HL-60 (cell line): ENCODE measurements at regions not wholly inside any gene's neighbourhood (a gene's known extent, or its start where the extent isn't known, plus 50 kb on each side); places are given as distances from the start of the nearest gene placed in this dataset.

Source experiments
- DNase-seq, 2 experiments: peaks; one replicate each; pipeline ENCODE4 v3.0.0-alpha.2; 2010 to 2020; ENCODE audit warnings: low read depth in 1 of 2, low spot score in 1 of 2
- H3K27ac ChIP-seq: fragments of 250-450 bp; sonication (Bioruptor Pico); replicated peaks from 2 replicates; pipeline ENCODE4 v1.5.1; 2020; ENCODE audit warnings: mild to moderate bottlenecking, moderate library complexity
- H3K27me3 ChIP-seq: fragments of 250-450 bp; sonication (Bioruptor Pico); 2 replicates; pipeline ENCODE4 v1.5.1; 2021; ENCODE audit warnings: mild to moderate bottlenecking, moderate library complexity; ENCODE audit not compliant: insufficient read depth, poor library complexity, severe bottlenecking
- H3K4me3 ChIP-seq: replicated peaks from 2 replicates; pipeline ENCODE4 v1.5.1; 2011; ENCODE audit warnings: mild to moderate bottlenecking, control low read depth, low read length; ENCODE audit not compliant: insufficient read depth
- GABPA ChIP-seq: IDR thresholded peaks from 2 replicates; pipeline ENCODE4 v1.6.1; 2012; ENCODE audit warnings: low read depth
- POLR2AphosphoS5 ChIP-seq: IDR thresholded peaks from 2 replicates; pipeline ENCODE4 v1.6.1; 2012; ENCODE audit warnings: low read depth
- SPI1 ChIP-seq: IDR thresholded peaks from 2 replicates; pipeline ENCODE4 v1.6.1; 2012; ENCODE audit warnings: low read depth, mild to moderate bottlenecking, borderline replicate concordance
- TF ChIP-seq, protein P1 (sequence below): IDR thresholded peaks from one replicate; pipeline ENCODE4 v1.5.1; 2011; ENCODE audit warnings: low read length, control low read depth, inconsistent platforms; ENCODE audit not compliant: insufficient read depth
- TF ChIP-seq, protein P2 (sequence below): IDR thresholded peaks from 2 replicates; pipeline ENCODE4 v1.6.1; 2012; ENCODE audit warnings: low read depth; ENCODE audit not compliant: insufficient replicate concordance

DNA sequence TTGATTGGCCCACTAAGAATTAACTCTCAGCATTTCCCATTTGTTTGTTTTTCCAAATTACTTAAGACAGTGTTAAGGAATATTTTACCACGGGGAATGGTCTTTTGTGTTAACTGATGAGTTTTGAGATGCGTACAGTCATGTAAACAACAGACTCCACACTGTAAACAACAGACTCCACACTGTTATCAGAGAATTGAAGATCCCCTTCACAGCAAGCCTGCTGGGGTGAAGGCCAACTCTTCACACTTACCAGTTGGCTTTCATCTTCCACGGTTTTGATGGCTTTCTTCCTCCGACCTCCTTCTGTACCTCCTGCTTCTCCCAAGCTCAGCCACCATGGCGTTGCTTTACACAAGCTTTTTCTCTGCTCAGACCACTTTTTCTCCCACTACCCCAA is 166.8 kb downstream of the TMEM200C start:
- Histone ChIP-seq H3K4me3 (no peak overlapping the region), H3K27ac (no peak overlapping the region), H3K27me3 (peaks cover 20% of the 10 kb centered on the region)
- TF ChIP-seq, protein P1, sequence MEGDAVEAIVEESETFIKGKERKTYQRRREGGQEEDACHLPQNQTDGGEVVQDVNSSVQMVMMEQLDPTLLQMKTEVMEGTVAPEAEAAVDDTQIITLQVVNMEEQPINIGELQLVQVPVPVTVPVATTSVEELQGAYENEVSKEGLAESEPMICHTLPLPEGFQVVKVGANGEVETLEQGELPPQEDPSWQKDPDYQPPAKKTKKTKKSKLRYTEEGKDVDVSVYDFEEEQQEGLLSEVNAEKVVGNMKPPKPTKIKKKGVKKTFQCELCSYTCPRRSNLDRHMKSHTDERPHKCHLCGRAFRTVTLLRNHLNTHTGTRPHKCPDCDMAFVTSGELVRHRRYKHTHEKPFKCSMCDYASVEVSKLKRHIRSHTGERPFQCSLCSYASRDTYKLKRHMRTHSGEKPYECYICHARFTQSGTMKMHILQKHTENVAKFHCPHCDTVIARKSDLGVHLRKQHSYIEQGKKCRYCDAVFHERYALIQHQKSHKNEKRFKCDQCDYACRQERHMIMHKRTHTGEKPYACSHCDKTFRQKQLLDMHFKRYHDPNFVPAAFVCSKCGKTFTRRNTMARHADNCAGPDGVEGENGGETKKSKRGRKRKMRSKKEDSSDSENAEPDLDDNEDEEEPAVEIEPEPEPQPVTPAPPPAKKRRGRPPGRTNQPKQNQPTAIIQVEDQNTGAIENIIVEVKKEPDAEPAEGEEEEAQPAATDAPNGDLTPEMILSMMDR, result no peak
- no peak for TF ChIP-seq POLR2AphosphoS5
- TF ChIP-seq SPI1, result no peak
- TF ChIP-seq, protein P2, sequence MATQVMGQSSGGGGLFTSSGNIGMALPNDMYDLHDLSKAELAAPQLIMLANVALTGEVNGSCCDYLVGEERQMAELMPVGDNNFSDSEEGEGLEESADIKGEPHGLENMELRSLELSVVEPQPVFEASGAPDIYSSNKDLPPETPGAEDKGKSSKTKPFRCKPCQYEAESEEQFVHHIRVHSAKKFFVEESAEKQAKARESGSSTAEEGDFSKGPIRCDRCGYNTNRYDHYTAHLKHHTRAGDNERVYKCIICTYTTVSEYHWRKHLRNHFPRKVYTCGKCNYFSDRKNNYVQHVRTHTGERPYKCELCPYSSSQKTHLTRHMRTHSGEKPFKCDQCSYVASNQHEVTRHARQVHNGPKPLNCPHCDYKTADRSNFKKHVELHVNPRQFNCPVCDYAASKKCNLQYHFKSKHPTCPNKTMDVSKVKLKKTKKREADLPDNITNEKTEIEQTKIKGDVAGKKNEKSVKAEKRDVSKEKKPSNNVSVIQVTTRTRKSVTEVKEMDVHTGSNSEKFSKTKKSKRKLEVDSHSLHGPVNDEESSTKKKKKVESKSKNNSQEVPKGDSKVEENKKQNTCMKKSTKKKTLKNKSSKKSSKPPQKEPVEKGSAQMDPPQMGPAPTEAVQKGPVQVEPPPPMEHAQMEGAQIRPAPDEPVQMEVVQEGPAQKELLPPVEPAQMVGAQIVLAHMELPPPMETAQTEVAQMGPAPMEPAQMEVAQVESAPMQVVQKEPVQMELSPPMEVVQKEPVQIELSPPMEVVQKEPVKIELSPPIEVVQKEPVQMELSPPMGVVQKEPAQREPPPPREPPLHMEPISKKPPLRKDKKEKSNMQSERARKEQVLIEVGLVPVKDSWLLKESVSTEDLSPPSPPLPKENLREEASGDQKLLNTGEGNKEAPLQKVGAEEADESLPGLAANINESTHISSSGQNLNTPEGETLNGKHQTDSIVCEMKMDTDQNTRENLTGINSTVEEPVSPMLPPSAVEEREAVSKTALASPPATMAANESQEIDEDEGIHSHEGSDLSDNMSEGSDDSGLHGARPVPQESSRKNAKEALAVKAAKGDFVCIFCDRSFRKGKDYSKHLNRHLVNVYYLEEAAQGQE, result no peak
- DNase-seq, result no peak

DNA sequence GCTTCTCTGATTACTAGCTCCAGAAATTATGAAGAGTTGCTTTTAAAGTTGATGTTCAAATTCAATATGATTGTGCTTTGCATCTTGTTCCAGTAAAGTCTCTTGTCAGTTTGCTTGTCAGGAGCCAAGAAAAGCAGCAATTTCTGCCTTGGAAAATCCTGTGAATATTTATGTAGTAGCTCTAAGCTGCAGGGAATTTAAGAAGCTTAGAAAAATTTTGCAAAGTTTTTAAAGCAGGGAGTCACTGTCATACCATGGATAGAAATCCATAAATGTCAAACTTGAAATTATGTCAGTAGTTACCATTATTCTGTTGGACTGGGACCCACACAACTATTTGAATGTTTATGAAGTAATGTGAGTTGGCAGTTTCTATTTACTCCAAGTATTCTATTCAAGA is 169.3 kb downstream of the TMEM200C start:
- no peak overlapping the region for H3K27ac ChIP-seq
- H3K4me3 ChIP-seq, result no peak overlapping the region
- peaks cover 20% of the 10 kb centered on the region for H3K27me3 ChIP-seq
- TF ChIP-seq SPI1 (no peak), POLR2AphosphoS5 (no peak), GABPA (no peak)
- TF ChIP-seq, protein P2, result no peak
- TF ChIP-seq, protein P1, result no peak
- DNase-seq, result no peak

DNA sequence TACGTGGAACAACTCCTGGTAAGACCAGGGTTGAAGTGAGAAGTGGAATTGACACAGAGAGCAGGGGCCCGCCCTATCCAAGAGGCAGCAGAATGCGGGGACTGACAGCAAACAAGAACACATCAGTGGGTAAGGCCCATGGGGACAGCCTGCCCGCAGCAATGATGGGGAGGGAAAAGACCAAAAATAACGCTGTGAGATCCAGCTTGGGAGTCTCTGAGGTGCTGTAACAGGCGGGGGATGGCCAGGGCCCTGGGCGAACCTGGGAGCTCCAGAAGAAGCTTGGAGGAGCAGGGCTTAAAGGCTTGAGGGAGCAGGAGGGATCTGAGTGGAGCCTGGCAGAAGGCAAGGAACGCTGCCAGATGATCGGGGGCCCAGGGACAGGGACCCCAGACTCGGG is 173.4 kb downstream of the TMEM200C start:
- no peak for DNase-seq
- TF ChIP-seq POLR2AphosphoS5 (no peak), SPI1 (no peak), GABPA (no peak)
- TF ChIP-seq, protein P1, result no peak
- TF ChIP-seq, protein P2, result no peak
- Histone ChIP-seq H3K27ac (no peak overlapping the region), H3K27me3 (peaks cover 8% of the 10 kb centered on the region), H3K4me3 (no peak overlapping the region)
